ENCODE measurements at regions not wholly inside any gene's neighbourhood (a gene's known extent, or its start where the extent isn't known, plus 50 kb on each side); places are given as distances from the start of the nearest gene placed in this dataset.

DNA sequence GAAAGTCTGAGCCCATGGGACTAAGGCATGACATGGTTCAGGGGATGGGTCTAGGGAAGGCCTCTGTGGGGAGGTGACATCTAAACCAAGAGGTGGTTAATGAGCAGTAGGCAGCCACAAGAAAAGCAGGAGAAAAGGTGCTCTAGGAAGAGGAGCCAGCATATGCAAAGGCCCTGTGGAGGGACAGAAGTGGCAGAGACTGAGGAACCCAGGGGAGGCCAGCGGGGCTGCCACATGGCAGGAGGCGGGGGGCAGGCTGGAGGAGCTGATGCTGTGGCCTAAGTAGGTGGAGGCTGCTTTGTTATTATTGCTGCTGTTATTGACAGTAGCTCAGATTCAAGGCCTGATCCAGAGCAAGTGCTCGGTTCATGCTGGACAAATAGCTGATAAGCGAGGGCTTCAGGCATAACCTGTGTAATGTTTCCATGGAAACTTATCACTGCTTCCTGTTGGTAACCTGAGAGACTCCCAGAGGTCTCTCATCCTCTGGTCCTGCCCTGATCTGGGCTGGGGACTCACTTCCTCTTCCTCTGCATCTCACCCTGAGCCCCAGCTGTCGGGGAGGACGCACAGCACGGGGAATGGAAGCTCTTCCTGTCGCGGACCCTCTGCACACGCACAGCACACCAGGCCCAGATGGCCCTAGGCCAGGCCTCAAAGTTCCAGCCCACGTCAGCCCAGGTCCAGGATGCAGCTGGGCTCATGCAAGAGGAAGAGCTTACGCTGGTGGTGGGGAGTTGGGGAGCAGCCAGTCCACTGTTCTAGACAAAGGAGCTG, 75.2 kb upstream of the TP53I11 start:
- peak; percentile 90 for ATAC-seq (ENCODE audit: insufficient read depth, low read depth)
- no peak overlapping the region for H3K4me2 ChIP-seq (ENCODE audit: insufficient read depth, low read length)
- no peak overlapping the region for H2AFZ ChIP-seq (ENCODE audit: low read depth, low read length)

DNA sequence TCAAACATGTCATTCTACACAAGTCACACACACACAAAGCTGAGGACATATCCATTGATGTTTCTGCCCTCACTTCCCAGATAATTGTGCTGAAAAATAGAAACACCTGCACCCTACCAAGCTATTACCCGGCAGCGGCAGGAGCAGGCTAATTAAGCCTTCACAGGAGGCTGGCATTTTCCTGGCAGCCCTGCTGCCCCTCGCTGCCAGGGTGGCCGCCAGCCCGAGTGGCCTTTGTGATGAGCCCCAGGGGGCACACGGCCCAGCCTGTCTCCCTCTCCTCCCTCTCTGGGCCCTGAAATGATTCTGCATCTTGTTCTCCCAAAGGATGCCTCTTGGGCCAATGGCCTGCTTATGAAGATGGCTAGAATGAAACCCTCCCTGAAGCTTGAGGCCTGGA, 76.2 kb upstream of the TP53I11 start:
- no peak for TF ChIP-seq CTCF (IDR thresholded peaks at IDR 0.05; ENCODE audit: borderline replicate concordance, extremely low read depth, low read length, poor library complexity, severe bottlenecking)
- no peak for TF ChIP-seq EZH2 (IDR thresholded peaks at IDR 0.05; ENCODE audit: borderline replicate concordance, low read depth, low read length, severe bottlenecking)
- H4K20me1 ChIP-seq (ENCODE audit: insufficient read depth, low read length) = no peaks in the 10 kb centered on the region
- no peaks in the 10 kb centered on the region for H3K27me3 ChIP-seq (ENCODE audit: insufficient read depth, low read length, poor library complexity)
- peaks cover 9% of the 10 kb centered on the region for H3K4me1 ChIP-seq (ENCODE audit: insufficient read depth, low read length)
- H3K4me2 ChIP-seq (ENCODE audit: insufficient read depth, low read length) = no peak overlapping the region
- DNase-seq = no peak
- no peak overlapping the region for H3K4me3 ChIP-seq (ENCODE audit: low read depth in 1 of 2, low read length in 2 of 2)
- H2AFZ ChIP-seq (ENCODE audit: low read depth, low read length) = no peak overlapping the region
- no peak for ATAC-seq (ENCODE audit: insufficient read depth, low read depth)
- H3K9ac ChIP-seq (ENCODE audit: low read depth, low read length) = no peak overlapping the region
- H3K27ac ChIP-seq (ENCODE audit: low read length) = no peak overlapping the region
- H3K36me3 ChIP-seq (ENCODE audit: insufficient read depth, low read length) = no peaks in the 10 kb centered on the region
- no peaks in the 10 kb centered on the region for H3K79me2 ChIP-seq (ENCODE audit: insufficient read depth, low read length)
- H3K9me3 ChIP-seq (ENCODE audit: insufficient read depth, low read length, severe bottlenecking) = no peaks in the 10 kb centered on the region

More for the DNA sequence above, 75.2 kb upstream of the TP53I11 start:
- H3K4me3 ChIP-seq (ENCODE audit: low read depth in 1 of 2, low read length in 2 of 2) = no peak overlapping the region
- no peak overlapping the region for H3K27ac ChIP-seq (ENCODE audit: low read length)
- H3K27me3 ChIP-seq (ENCODE audit: insufficient read depth, low read length, poor library complexity) = peaks cover 2% of the 10 kb centered on the region
- TF ChIP-seq CTCF (IDR thresholded peaks at IDR 0.05; ENCODE audit: borderline replicate concordance, extremely low read depth, low read length, poor library complexity, severe bottlenecking) (no peak), EZH2 (IDR thresholded peaks at IDR 0.05; ENCODE audit: borderline replicate concordance, low read depth, low read length, severe bottlenecking) (no peak)
- H3K79me2 ChIP-seq (ENCODE audit: insufficient read depth, low read length) = no peaks in the 10 kb centered on the region
- no peaks in the 10 kb centered on the region for H4K20me1 ChIP-seq (ENCODE audit: insufficient read depth, low read length)
- H3K9me3 ChIP-seq (ENCODE audit: insufficient read depth, low read length, severe bottlenecking) = no peaks in the 10 kb centered on the region
- no peaks in the 10 kb centered on the region for H3K36me3 ChIP-seq (ENCODE audit: insufficient read depth, low read length)
- no peak overlapping the region for H3K9ac ChIP-seq (ENCODE audit: low read depth, low read length)
- peak; percentile 62 for DNase-seq
- H3K4me1 ChIP-seq (ENCODE audit: insufficient read depth, low read length) = peaks cover 9% of the 10 kb centered on the region

- H3K4me2 ChIP-seq (ENCODE audit: insufficient read depth, low read length) = no peak overlapping the region
- DNase-seq = no peak
- peaks cover 9% of the 10 kb centered on the region for H3K4me1 ChIP-seq (ENCODE audit: insufficient read depth, low read length)
- no peaks in the 10 kb centered on the region for H3K79me2 ChIP-seq (ENCODE audit: insufficient read depth, low read length)
- no peak overlapping the region for H3K4me3 ChIP-seq (ENCODE audit: low read depth in 1 of 2, low read length in 2 of 2)
- H2AFZ ChIP-seq (ENCODE audit: low read depth, low read length) = no peak overlapping the region
- no peak for ATAC-seq (ENCODE audit: insufficient read depth, low read depth)
- H3K27ac ChIP-seq (ENCODE audit: low read length) = no peak overlapping the region
- no peaks in the 10 kb centered on the region for H4K20me1 ChIP-seq (ENCODE audit: insufficient read depth, low read length)
- no peaks in the 10 kb centered on the region for H3K36me3 ChIP-seq (ENCODE audit: insufficient read depth, low read length)
- no peaks in the 10 kb centered on the region for H3K27me3 ChIP-seq (ENCODE audit: insufficient read depth, low read length, poor library complexity)
- no peaks in the 10 kb centered on the region for H3K9me3 ChIP-seq (ENCODE audit: insufficient read depth, low read length, severe bottlenecking)
- no peak overlapping the region for H3K9ac ChIP-seq (ENCODE audit: low read depth, low read length)
- TF ChIP-seq CTCF (IDR thresholded peaks at IDR 0.05; ENCODE audit: borderline replicate concordance, extremely low read depth, low read length, poor library complexity, severe bottlenecking) = no peak
- no peak for TF ChIP-seq EZH2 (IDR thresholded peaks at IDR 0.05; ENCODE audit: borderline replicate concordance, low read depth, low read length, severe bottlenecking)
Measured at GRCh38 chr11:45027312-45027711, 76.6 kb upstream of the TP53I11 start.

Measured in DND-41 (cell line).